ENCODE measurements at regions not wholly inside any gene's neighbourhood (a gene's known extent, or its start where the extent isn't known, plus 50 kb on each side); places are given as distances from the start of the nearest gene placed in this dataset.

DNA sequence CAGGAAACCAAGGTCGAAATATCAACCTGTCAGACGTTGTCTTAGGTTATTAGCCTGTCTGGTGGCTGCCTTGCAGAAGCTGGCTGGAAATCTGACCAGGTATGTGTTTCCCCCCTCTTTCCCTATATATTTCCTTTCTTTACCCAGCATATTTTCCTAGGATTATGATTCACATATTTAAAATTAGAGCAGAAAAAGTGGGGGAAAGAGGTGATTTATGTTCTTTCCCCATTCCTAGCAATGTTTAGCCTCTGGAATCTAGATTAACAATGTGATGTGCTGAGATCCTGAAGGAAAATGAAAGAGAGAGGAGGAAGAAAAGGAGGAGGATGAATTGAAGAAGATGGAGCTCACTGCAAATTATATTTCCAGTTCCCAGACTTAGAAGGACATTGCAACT, 421.4 kb upstream of the AUTS2 start:
- WGBS, 2 donors (ENCODE audit: low coverage in 1 of 2): 57 to 70% methylated on average over 2 of the region's 2 CpGs
- H3K27ac ChIP-seq: peak overlapping the region in 3 of 4 donors; percentile 72 to 78 (median 78)
- H3K9me3 ChIP-seq: no peaks in the 10 kb centered on the region
- ATAC-seq: no peak
- H3K36me3 ChIP-seq: no peaks in the 10 kb centered on the region
- H3K4me3 ChIP-seq: no peak overlapping the region
- H3K4me1 ChIP-seq: peaks cover 0 to 25% (median 0%) of the 10 kb centered on the region in 3 donors
- H3K27me3 ChIP-seq: no peaks in the 10 kb centered on the region
- TF ChIP-seq, protein P1, sequence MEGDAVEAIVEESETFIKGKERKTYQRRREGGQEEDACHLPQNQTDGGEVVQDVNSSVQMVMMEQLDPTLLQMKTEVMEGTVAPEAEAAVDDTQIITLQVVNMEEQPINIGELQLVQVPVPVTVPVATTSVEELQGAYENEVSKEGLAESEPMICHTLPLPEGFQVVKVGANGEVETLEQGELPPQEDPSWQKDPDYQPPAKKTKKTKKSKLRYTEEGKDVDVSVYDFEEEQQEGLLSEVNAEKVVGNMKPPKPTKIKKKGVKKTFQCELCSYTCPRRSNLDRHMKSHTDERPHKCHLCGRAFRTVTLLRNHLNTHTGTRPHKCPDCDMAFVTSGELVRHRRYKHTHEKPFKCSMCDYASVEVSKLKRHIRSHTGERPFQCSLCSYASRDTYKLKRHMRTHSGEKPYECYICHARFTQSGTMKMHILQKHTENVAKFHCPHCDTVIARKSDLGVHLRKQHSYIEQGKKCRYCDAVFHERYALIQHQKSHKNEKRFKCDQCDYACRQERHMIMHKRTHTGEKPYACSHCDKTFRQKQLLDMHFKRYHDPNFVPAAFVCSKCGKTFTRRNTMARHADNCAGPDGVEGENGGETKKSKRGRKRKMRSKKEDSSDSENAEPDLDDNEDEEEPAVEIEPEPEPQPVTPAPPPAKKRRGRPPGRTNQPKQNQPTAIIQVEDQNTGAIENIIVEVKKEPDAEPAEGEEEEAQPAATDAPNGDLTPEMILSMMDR (IDR thresholded peaks at IDR 0.05): no peak
- TF ChIP-seq EP300 (IDR thresholded peaks at IDR 0.05) (no peak), POLR2AphosphoS5 (IDR thresholded peaks at IDR 0.05) (no peak), POLR2A (IDR thresholded peaks at IDR 0.05) (no peak)

DNA sequence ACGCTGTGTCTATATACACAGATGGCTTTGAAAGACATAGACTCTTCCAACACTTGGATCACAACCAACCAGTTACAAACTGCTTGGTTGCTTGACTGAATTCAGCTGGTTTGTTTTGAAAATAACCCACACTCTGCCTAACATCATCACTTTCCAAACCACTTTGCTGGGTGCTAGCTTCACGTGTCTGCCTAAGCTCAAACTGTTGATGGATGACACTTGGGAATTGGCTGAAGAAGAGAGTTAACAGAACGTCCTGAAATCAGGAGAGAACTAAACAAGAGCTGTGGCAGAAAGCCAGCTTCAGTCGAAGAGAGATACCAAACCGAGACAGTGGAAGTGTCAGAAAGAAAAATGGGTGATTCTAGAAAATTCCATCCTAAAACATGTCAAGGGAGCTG, 420.8 kb upstream of the AUTS2 start:
- H3K9me3 ChIP-seq: no peaks in the 10 kb centered on the region
- no peak overlapping the region for H3K4me3 ChIP-seq
- ATAC-seq: peak; percentile 84
- H3K36me3 ChIP-seq: no peaks in the 10 kb centered on the region
- peak; percentile 84 for TF ChIP-seq POLR2AphosphoS5 (IDR thresholded peaks at IDR 0.05)
- no peak for TF ChIP-seq POLR2A (IDR thresholded peaks at IDR 0.05)
- WGBS, 2 donors (ENCODE audit: low coverage in 1 of 2): 13 to 20% methylated on average over 3 to 5 of the region's 5 CpGs
- no peaks in the 10 kb centered on the region for H3K27me3 ChIP-seq
- H3K27ac ChIP-seq: peak overlapping the region; percentile 54 to 78 (median 75)
- peaks cover 0 to 25% (median 0%) of the 10 kb centered on the region in 3 donors for H3K4me1 ChIP-seq

DNA sequence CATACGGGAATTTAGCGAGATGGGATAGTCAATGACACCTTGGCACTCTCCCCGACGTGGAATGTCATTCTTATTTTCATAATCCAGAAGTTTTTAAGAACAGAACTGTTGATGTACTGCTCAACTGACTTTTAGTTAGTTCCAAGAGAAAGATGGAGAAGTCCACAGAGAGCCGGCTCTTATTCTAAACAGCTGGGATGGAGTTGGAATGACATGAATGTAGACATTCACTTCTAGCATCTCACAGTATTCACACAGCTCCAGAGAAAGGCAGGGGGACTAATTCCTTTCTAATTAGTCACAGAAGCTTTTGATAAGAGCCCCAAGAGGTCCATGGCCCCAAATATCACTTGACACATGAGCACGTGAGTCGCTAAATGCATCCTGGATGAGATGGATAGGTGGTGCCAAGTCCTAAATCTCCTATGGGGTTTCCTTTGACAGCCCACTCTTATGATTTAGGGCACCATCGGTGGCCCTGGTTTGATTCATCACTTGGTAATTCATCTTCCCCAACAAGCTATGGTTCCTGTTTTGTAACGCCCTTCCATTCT, 420.3 kb upstream of the AUTS2 start:
- Histone ChIP-seq H3K36me3 (no peaks in the 10 kb centered on the region), H3K27me3 (no peaks in the 10 kb centered on the region), H3K4me3 (no peak overlapping the region), H3K27ac (peak overlapping the region; percentile 54 to 78 (median 75)), H3K4me1 (peaks cover 0 to 25% (median 0%) of the 10 kb centered on the region in 3 donors), H3K9me3 (no peaks in the 10 kb centered on the region)
- ATAC-seq: peak; percentile 76
- 20 to 30% methylated on average over 5 to 9 of the region's 9 CpGs for WGBS, 2 donors (ENCODE audit: low coverage in 1 of 2)
- no peak for TF ChIP-seq EP300 (IDR thresholded peaks at IDR 0.05)
- TF ChIP-seq POLR2A (IDR thresholded peaks at IDR 0.05): no peak
- peak; percentile 35 for TF ChIP-seq POLR2AphosphoS5 (IDR thresholded peaks at IDR 0.05)

DNA sequence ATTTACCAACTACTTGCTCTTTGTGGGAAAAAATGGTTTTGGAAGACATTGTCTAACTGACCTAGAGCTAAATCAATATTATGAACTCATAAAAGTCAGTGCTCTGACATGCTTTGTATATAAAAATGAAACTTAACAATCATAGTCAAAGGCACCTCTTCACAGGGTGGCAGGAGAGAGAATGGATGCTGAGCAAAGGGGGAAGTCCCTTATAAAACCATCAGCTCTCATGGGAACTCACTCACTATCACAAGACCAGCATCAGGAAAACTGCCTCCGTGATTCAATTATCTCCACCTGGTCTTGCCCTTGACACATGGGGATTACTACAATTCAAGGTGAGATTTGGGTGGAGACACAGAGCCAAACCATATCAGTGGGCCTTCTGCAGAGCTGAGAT, 417.6 kb upstream of the AUTS2 start:
- TF ChIP-seq, protein P1 (IDR thresholded peaks at IDR 0.05): no peak
- TF ChIP-seq POLR2A (IDR thresholded peaks at IDR 0.05) (no peak), POLR2AphosphoS5 (IDR thresholded peaks at IDR 0.05) (no peak), EP300 (IDR thresholded peaks at IDR 0.05) (no peak)

DNA sequence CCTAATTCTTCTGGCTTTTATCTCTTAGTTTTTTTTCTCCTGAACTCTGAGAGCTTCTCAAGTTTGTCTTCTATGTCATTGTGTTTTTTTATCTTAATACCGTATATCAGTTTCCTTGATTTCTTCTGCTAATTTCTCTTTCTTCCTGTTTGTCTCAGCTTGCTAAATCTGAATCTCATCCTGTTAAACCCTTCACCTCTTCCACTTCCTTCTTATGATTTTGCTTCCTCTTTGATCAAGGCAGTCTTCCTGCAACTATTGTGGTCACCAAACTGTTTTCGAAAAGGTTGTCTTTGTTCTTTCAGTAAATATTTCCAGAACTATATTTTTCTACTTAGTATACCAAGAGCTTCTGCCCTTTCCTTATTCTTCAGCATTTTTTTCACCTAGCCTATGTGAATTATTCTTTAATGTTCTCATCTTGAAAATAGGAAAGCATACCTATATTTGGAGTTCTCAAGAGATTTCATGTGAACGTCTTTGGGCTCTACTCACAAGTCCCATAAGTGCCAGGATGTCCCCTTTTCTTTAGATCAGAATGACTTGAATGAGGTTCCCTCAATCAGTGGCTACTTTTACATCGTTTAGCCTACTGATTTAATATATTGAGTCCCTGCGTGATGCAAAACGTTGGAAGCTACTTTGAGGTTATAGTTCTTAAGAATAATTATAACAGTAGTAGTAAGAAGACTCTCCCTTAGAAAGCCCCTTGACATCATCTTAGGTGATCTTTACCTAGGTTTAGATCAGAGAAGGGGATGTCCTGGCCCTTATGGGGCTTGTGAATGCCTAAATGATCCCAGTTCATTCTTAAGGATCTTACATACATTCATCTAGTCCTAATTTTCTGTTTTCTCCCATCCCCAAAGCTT, 415.4 kb upstream of the AUTS2 start:
- WGBS, 2 donors (ENCODE audit: low coverage in 1 of 2): 49 to 76% methylated on average over 3 to 6 of the region's 6 CpGs
- Histone ChIP-seq H3K9me3 (no peaks in the 10 kb centered on the region), H3K36me3 (no peaks in the 10 kb centered on the region), H3K27ac (no peak overlapping the region), H3K4me3 (no peak overlapping the region), H3K4me1 (peaks cover 0 to 16% (median 0%) of the 10 kb centered on the region in 3 donors), H3K27me3 (no peaks in the 10 kb centered on the region)
- ATAC-seq: no peak
- TF ChIP-seq POLR2A (IDR thresholded peaks at IDR 0.05) (no peak), POLR2AphosphoS5 (IDR thresholded peaks at IDR 0.05) (no peak)
- TF ChIP-seq, protein P1 (IDR thresholded peaks at IDR 0.05): no peak

More for the DNA sequence above, 417.6 kb upstream of the AUTS2 start:
- WGBS, 2 donors (ENCODE audit: low coverage in 1 of 2): 75% methylated on average over 1 of the region's 1 CpG; no CpG with 5 or more reads in 1 of the 2 donors
- no peaks in the 10 kb centered on the region for H3K27me3 ChIP-seq
- H3K4me3 ChIP-seq: no peak overlapping the region
- no peaks in the 10 kb centered on the region for H3K9me3 ChIP-seq
- peaks cover 0 to 31% (median 0%) of the 10 kb centered on the region in 3 donors for H3K4me1 ChIP-seq
- H3K27ac ChIP-seq: no peak overlapping the region
- ATAC-seq: no peak
- no peaks in the 10 kb centered on the region for H3K36me3 ChIP-seq

Data from gastroesophageal sphincter (tissue), 4 donors.